Hepatocyte (in vitro differentiated cells): ENCODE measurements at regions not wholly inside any gene's neighbourhood (a gene's known extent, or its start where the extent isn't known, plus 50 kb on each side); places are given as distances from the start of the nearest gene placed in this dataset.

Experiments
- CTCF ChIP-seq: fragments of 200-600 bp; sonication (generic); IDR thresholded peaks from 2 replicates; pipeline ENCODE4 v1.5.1; 2016; ENCODE audit warnings: antibody characterized with exemption, mild to moderate bottlenecking; ENCODE audit not compliant: poor library complexity
- EZH2 ChIP-seq: fragments of 200-600 bp; sonication (generic); IDR thresholded peaks from 2 replicates; pipeline ENCODE4 v1.6.1; 2016; ENCODE audit warnings: antibody characterized with exemption, mild to moderate bottlenecking, borderline replicate concordance

- no peak for TF ChIP-seq CTCF
- no peak for TF ChIP-seq EZH2
Observed at GRCh38 chr1:209341673-209342420, 241.7 kb upstream of the CAMK1G start.
